ENCODE measurements at regions not wholly inside any gene's neighbourhood (a gene's known extent, or its start where the extent isn't known, plus 50 kb on each side); places are given as distances from the start of the nearest gene placed in this dataset.
"Not testable (repeated sequence)": the region's sequence is repeated elsewhere in the genome, so short reads cannot be mapped to it uniquely, and the experiment has no call there.

- ChIA-PET CTCF (no interaction called here), POLR2A (ENCODE audit: low non-redundant PET) (no interaction called here)
- intact Hi-C loops (cut with micrococcal nuclease; ENCODE audit: unreplicated experiment): no loop called here
These were observed 164.3 kb upstream of the GMNC start for GRCh38 chr3:191026746-191027145.

GRCh38 chr3:191020730-191021396 lies 158.4 kb upstream of the GMNC start:
- no peak for DNase-seq (ENCODE audit: low spot score)
- H3K4me1 ChIP-seq (ENCODE audit: insufficient read depth, low read length, poor library complexity, severe bottlenecking): peaks cover 7% of the 10 kb centered on the region
- no peak overlapping the region for H3K27ac ChIP-seq (ENCODE audit: low read depth, low read length, poor library complexity, severe bottlenecking)
- H3K27me3 ChIP-seq (replicated peaks; ENCODE audit: insufficient read depth, low read depth, low read length, poor library complexity): no peaks in the 10 kb centered on the region
- no TSS peak for BruUV-seq (replicated peaks)
- CTCF ChIA-PET: no interaction called here
- POLR2A ChIA-PET (ENCODE audit: low non-redundant PET): no interaction called here
- intact Hi-C loops (cut with micrococcal nuclease; ENCODE audit: unreplicated experiment): no loop called here
- no peak for TF ChIP-seq CTCF (conservative IDR thresholded peaks at IDR 0.05; ENCODE audit: low read depth, low read length)
- TF ChIP-seq EZH2 (IDR thresholded peaks at IDR 0.05; ENCODE audit: borderline replicate concordance, low read depth, low read length, poor library complexity, severe bottlenecking): no peak
- H3K4me3 ChIP-seq (ENCODE audit: low read depth, low read length, poor library complexity, severe bottlenecking): no peak overlapping the region
- H3K9me3 ChIP-seq (ENCODE audit: low read depth, low read length, poor library complexity, severe bottlenecking): no peaks in the 10 kb centered on the region
- H3K36me3 ChIP-seq (ENCODE audit: insufficient read depth, low read length, poor library complexity, severe bottlenecking): no peaks in the 10 kb centered on the region

More at GRCh38 chr3:191026746-191027145, 164.3 kb upstream of the GMNC start:
- BruUV-seq (replicated peaks): no TSS peak
- Histone ChIP-seq H3K27ac (ENCODE audit: low read depth, low read length, poor library complexity, severe bottlenecking) (no peak overlapping the region), H3K9me3 (ENCODE audit: low read depth, low read length, poor library complexity, severe bottlenecking) (no peaks in the 10 kb centered on the region), H3K4me1 (ENCODE audit: insufficient read depth, low read length, poor library complexity, severe bottlenecking) (peaks cover 5% of the 10 kb centered on the region), H3K4me3 (ENCODE audit: low read depth, low read length, poor library complexity, severe bottlenecking) (no peak overlapping the region), H3K27me3 (replicated peaks; ENCODE audit: insufficient read depth, low read depth, low read length, poor library complexity) (no peaks in the 10 kb centered on the region), H3K36me3 (ENCODE audit: insufficient read depth, low read length, poor library complexity, severe bottlenecking) (no peaks in the 10 kb centered on the region)
- no peak for DNase-seq (ENCODE audit: low spot score)
- no peak for TF ChIP-seq EZH2 (IDR thresholded peaks at IDR 0.05; ENCODE audit: borderline replicate concordance, low read depth, low read length, poor library complexity, severe bottlenecking)
- TF ChIP-seq CTCF (conservative IDR thresholded peaks at IDR 0.05; ENCODE audit: low read depth, low read length): no peak

- no peak for DNase-seq (ENCODE audit: low spot score)
- Histone ChIP-seq H3K27me3 (replicated peaks; ENCODE audit: insufficient read depth, low read depth, low read length, poor library complexity) (no peaks in the 10 kb centered on the region), H3K4me3 (ENCODE audit: low read depth, low read length, poor library complexity, severe bottlenecking) (no peak overlapping the region), H3K36me3 (ENCODE audit: insufficient read depth, low read length, poor library complexity, severe bottlenecking) (no peaks in the 10 kb centered on the region), H3K4me1 (ENCODE audit: insufficient read depth, low read length, poor library complexity, severe bottlenecking) (peaks cover 7% of the 10 kb centered on the region), H3K27ac (ENCODE audit: low read depth, low read length, poor library complexity, severe bottlenecking) (no peak overlapping the region), H3K9me3 (ENCODE audit: low read depth, low read length, poor library complexity, severe bottlenecking) (no peaks in the 10 kb centered on the region)
- CTCF ChIA-PET: no interaction called here
- TF ChIP-seq CTCF (conservative IDR thresholded peaks at IDR 0.05; ENCODE audit: low read depth, low read length) (no peak), EZH2 (IDR thresholded peaks at IDR 0.05; ENCODE audit: borderline replicate concordance, low read depth, low read length, poor library complexity, severe bottlenecking) (no peak)
- POLR2A ChIA-PET (ENCODE audit: low non-redundant PET): no interaction called here
- intact Hi-C loops (cut with micrococcal nuclease; ENCODE audit: unreplicated experiment): no loop called here
- BruUV-seq (replicated peaks): no TSS peak
These were observed 157.4 kb upstream of the GMNC start for GRCh38 chr3:191019855-191020254.

GRCh38 chr3:191015960-191016359 lies 153.5 kb upstream of the GMNC start:
- POLR2A ChIA-PET (ENCODE audit: low non-redundant PET); DNase-seq (ENCODE audit: low spot score); H3K9me3 ChIP-seq (ENCODE audit: low read depth, low read length, poor library complexity, severe bottlenecking); BruUV-seq (replicated peaks); H3K27me3 ChIP-seq (replicated peaks; ENCODE audit: insufficient read depth, low read depth, low read length, poor library complexity); H3K36me3 ChIP-seq (ENCODE audit: insufficient read depth, low read length, poor library complexity, severe bottlenecking); H3K4me1 ChIP-seq (ENCODE audit: insufficient read depth, low read length, poor library complexity, severe bottlenecking); intact Hi-C loops (cut with micrococcal nuclease; ENCODE audit: unreplicated experiment); H3K4me3 ChIP-seq (ENCODE audit: low read depth, low read length, poor library complexity, severe bottlenecking); CTCF ChIA-PET; H3K27ac ChIP-seq (ENCODE audit: low read depth, low read length, poor library complexity, severe bottlenecking): not testable (repeated sequence)

Measured in A673 (cell line).